ENCODE measurements at regions not wholly inside any gene's neighbourhood (a gene's known extent, or its start where the extent isn't known, plus 50 kb on each side); places are given as distances from the start of the nearest gene placed in this dataset.

GRCh38 chr9:13790055-13790454, 510.6 kb upstream of the MPDZ start:
- no peak for DNase-seq (ENCODE audit: low read depth in 1 of 2, low spot score in 1 of 2)
- Histone ChIP-seq H3K27ac (replicated peaks) (no peak overlapping the region), H3K4me3 (replicated peaks; ENCODE audit: insufficient read depth, low read length) (no peak overlapping the region), H3K27me3 (ENCODE audit: insufficient read depth, poor library complexity, severe bottlenecking) (no peaks in the 10 kb centered on the region)
- no peak for TF ChIP-seq POLR2AphosphoS5 (IDR thresholded peaks at IDR 0.05; ENCODE audit: low read depth)
- TF ChIP-seq GABPA (IDR thresholded peaks at IDR 0.05; ENCODE audit: low read depth): no peak
- no peak for TF ChIP-seq CTCF (IDR thresholded peaks at IDR 0.05; ENCODE audit: insufficient read depth, low read length)
- no peak for TF ChIP-seq SPI1 (IDR thresholded peaks at IDR 0.05; ENCODE audit: borderline replicate concordance, low read depth)
- no peak for TF ChIP-seq REST (IDR thresholded peaks at IDR 0.05; ENCODE audit: insufficient replicate concordance, low read depth)

- TF ChIP-seq CTCF (IDR thresholded peaks at IDR 0.05; ENCODE audit: insufficient read depth, low read length) (no peak), SPI1 (IDR thresholded peaks at IDR 0.05; ENCODE audit: borderline replicate concordance, low read depth) (no peak), GABPA (IDR thresholded peaks at IDR 0.05; ENCODE audit: low read depth) (no peak), REST (IDR thresholded peaks at IDR 0.05; ENCODE audit: insufficient replicate concordance, low read depth) (no peak), POLR2AphosphoS5 (IDR thresholded peaks at IDR 0.05; ENCODE audit: low read depth) (no peak)
- H3K4me3 ChIP-seq (replicated peaks; ENCODE audit: insufficient read depth, low read length): no peak overlapping the region
- DNase-seq (ENCODE audit: low read depth in 1 of 2, low spot score in 1 of 2): no peak
Measured at GRCh38 chr9:13787234-13787833, 507.8 kb upstream of the MPDZ start.

DNA sequence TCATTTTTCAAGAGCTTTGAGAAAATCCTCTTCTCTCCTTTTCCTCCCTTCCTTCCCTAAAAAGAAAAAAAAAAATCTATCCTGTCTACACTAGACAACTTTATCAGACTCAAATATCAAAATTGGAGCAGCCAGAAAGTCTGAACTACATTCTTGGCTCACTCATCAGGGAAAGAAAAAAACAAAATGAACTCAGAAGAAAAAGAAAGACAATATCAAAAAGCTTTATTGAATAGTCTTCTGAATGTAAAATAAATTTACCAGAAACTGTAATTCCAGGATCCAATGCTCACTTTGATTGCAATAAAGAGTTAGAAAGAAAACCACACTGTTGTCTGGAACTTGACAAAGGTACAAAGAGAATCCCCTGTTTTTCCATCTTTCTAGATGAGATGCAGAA, 507.2 kb upstream of the MPDZ start:
- Histone ChIP-seq H3K27ac (replicated peaks) (no peak overlapping the region), H3K27me3 (ENCODE audit: insufficient read depth, poor library complexity, severe bottlenecking) (no peaks in the 10 kb centered on the region), H3K4me3 (replicated peaks; ENCODE audit: insufficient read depth, low read length) (no peak overlapping the region)
- TF ChIP-seq POLR2AphosphoS5 (IDR thresholded peaks at IDR 0.05; ENCODE audit: low read depth) (no peak), CTCF (IDR thresholded peaks at IDR 0.05; ENCODE audit: insufficient read depth, low read length) (no peak), GABPA (IDR thresholded peaks at IDR 0.05; ENCODE audit: low read depth) (no peak), REST (IDR thresholded peaks at IDR 0.05; ENCODE audit: insufficient replicate concordance, low read depth) (no peak), SPI1 (IDR thresholded peaks at IDR 0.05; ENCODE audit: borderline replicate concordance, low read depth) (no peak)
- DNase-seq (ENCODE audit: low read depth in 1 of 2, low spot score in 1 of 2): no peak

More at GRCh38 chr9:13787234-13787833, 507.8 kb upstream of the MPDZ start:
- Histone ChIP-seq H3K27ac (replicated peaks) (no peak overlapping the region), H3K27me3 (ENCODE audit: insufficient read depth, poor library complexity, severe bottlenecking) (no peaks in the 10 kb centered on the region)
